Chondrocyte (in vitro differentiated cells): ENCODE measurements at regions not wholly inside any gene's neighbourhood (a gene's known extent, or its start where the extent isn't known, plus 50 kb on each side); places are given as distances from the start of the nearest gene placed in this dataset.
"Not testable (repeated sequence)": the region's sequence is repeated elsewhere in the genome, so short reads cannot be mapped to it uniquely, and the experiment has no call there.

ENCODE experiments used
- DNase-seq: peaks from one replicate; pipeline ENCODE4 v3.0.0; 2021; ENCODE audit warnings: mixed read lengths, low spot score
- H3K27ac Mint-ChIP-seq: one replicate; pipeline ENCODE4 v1.8.0; 2021; ENCODE audit warnings: mild to moderate bottlenecking, moderate library complexity, mixed read lengths; ENCODE audit not compliant: unreplicated experiment
- H3K27me3 Mint-ChIP-seq: 2 replicates; pipeline ENCODE4 v1.8.0; 2021; ENCODE audit warnings: low read depth, mixed read lengths
- H3K36me3 Mint-ChIP-seq: 2 replicates; pipeline ENCODE4 v1.8.0; 2021; ENCODE audit warnings: low read depth, mixed read lengths
- H3K4me1 Mint-ChIP-seq: 2 replicates; pipeline ENCODE4 v1.8.0; 2021; ENCODE audit warnings: low read depth, mild to moderate bottlenecking, mixed read lengths
- H3K4me3 Mint-ChIP-seq: one replicate; pipeline ENCODE4 v1.8.0; 2021; ENCODE audit warnings: mild to moderate bottlenecking, moderate library complexity, mixed read lengths; ENCODE audit not compliant: unreplicated experiment
- H3K9me3 Mint-ChIP-seq: 2 replicates; pipeline ENCODE4 v1.8.0; 2021; ENCODE audit warnings: low read depth, mixed read lengths
- CTCF ChIP-seq: fragments of 200-600 bp; sonication (generic); IDR thresholded peaks from 2 replicates; pipeline ENCODE4 v1.5.0; 2021; ENCODE audit warnings: antibody characterized with exemption, mild to moderate bottlenecking, moderate library complexity

DNA sequence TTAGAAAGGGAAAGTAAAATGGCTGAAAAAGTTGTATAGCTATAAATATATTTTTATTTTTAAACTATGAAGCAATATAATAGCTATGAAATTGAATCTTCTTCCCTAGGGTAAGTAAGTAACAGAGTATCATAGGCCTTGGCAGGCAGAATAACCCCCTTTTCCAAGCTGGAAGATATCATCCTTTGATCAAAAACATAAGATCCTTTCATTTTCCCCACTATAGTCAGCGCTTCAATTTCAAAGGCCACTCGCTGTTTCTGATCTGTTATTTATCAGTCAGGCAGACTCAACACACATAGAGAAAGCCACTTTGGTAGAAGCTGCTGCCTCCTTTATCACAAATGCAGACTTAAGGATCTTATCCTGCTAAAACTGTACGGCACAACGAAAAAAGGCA lies 74.0 kb upstream of the UBE2E2 start:
- no peak for TF ChIP-seq CTCF
- no peaks in the 10 kb centered on the region for H3K4me1 Mint-ChIP-seq
- H3K27ac Mint-ChIP-seq = no peak overlapping the region
- no peaks in the 10 kb centered on the region for H3K9me3 Mint-ChIP-seq
- no peak overlapping the region for H3K4me3 Mint-ChIP-seq
- peaks cover 25% of the 10 kb centered on the region for H3K27me3 Mint-ChIP-seq
- peaks cover 2% of the 10 kb centered on the region for H3K36me3 Mint-ChIP-seq
- DNase-seq = no peak

GRCh38 chr3:23129817-23130216 lies 73.3 kb upstream of the UBE2E2 start:
- no peak for DNase-seq
- Mint-ChIP-seq H3K36me3 (peaks cover 2% of the 10 kb centered on the region), H3K4me3 (no peak overlapping the region), H3K4me1 (no peaks in the 10 kb centered on the region), H3K27ac (no peak overlapping the region), H3K27me3 (peaks cover 25% of the 10 kb centered on the region), H3K9me3 (no peaks in the 10 kb centered on the region)
- TF ChIP-seq CTCF = no peak

DNA sequence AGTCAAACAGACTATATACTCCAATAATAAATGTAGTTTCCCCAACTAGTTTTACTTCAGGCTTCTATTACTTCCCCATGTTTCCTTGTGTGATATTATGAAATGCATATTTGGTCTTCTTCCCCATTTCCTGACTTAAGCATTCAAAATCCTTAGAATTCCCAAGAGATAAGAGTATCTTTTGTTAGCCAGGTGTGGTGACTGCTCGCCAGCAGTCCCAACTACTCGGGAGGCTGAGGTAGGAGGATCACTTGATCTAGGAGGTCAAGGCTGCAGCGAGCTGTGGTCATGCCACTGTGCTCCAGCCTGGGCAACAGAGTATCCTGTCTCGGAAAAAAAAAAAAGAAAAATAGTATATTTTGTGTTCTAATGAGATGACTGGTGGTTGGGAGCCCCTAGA lies 72.7 kb upstream of the UBE2E2 start:
- DNase-seq = no peak
- H3K4me1 Mint-ChIP-seq = no peaks in the 10 kb centered on the region
- no peaks in the 10 kb centered on the region for H3K9me3 Mint-ChIP-seq
- no peak overlapping the region for H3K27ac Mint-ChIP-seq
- peaks cover 1% of the 10 kb centered on the region for H3K36me3 Mint-ChIP-seq
- no peak overlapping the region for H3K4me3 Mint-ChIP-seq
- no peak for TF ChIP-seq CTCF
- H3K27me3 Mint-ChIP-seq = peaks cover 25% of the 10 kb centered on the region

GRCh38 chr3:23135026-23135785 lies 67.9 kb upstream of the UBE2E2 start:
- Mint-ChIP-seq H3K4me3 (no peak overlapping the region), H3K4me1 (no peaks in the 10 kb centered on the region), H3K36me3 (peaks cover 2% of the 10 kb centered on the region), H3K9me3 (peaks cover 8% of the 10 kb centered on the region), H3K27me3 (peaks cover 15% of the 10 kb centered on the region), H3K27ac (no peak overlapping the region)
- TF ChIP-seq CTCF = no peak
- no peak for DNase-seq

DNA sequence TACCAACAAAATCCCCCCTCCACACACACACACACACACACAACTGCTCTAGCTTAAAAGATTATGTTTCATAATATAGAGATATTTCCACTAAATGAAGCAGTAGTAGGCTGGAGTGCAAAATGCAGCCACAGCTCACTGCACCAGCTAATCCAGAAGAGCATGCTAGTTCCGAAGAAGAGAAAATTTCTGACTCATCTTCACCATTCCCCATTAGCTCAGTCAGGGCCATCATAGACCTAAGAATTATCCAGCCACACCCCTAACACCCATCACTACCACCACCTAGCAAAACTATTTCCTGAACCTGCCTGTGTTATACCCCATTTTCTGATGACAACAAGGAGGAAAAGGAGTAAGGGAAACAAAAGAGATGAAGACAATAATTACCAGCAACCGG lies 67.1 kb upstream of the UBE2E2 start:
- H3K36me3 Mint-ChIP-seq = peaks cover 2% of the 10 kb centered on the region
- peaks cover 8% of the 10 kb centered on the region for H3K9me3 Mint-ChIP-seq
- no peak overlapping the region for H3K4me3 Mint-ChIP-seq
- no peak overlapping the region for H3K27ac Mint-ChIP-seq
- no peak for DNase-seq
- H3K4me1 Mint-ChIP-seq = no peaks in the 10 kb centered on the region
- no peak for TF ChIP-seq CTCF
- peaks cover 15% of the 10 kb centered on the region for H3K27me3 Mint-ChIP-seq

DNA sequence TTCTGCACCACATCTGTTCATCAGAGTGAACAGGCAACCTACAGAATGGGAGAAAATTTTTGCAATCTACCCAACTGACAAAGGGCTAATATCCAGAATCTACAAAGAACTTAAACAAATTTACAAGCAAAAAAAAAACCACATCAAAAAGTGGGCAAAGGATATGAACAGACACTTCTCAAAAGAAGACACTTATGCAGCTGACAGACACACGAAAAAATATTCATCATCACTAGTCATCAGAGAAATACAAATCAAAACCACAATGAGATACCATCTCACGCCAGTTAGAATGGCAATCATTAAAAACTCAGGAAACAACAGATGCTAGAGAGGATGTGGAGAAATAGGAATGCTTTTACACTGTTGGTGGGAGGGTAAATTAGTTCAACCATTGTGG lies 59.1 kb upstream of the UBE2E2 start:
- not testable (repeated sequence) for H3K36me3 Mint-ChIP-seq, H3K27ac Mint-ChIP-seq, DNase-seq, H3K4me3 Mint-ChIP-seq, H3K4me1 Mint-ChIP-seq, H3K9me3 Mint-ChIP-seq
- peaks cover 20% of the 10 kb centered on the region for H3K27me3 Mint-ChIP-seq
